Right atrium auricular region (tissue), 2 donors: ENCODE measurements at regions not wholly inside any gene's neighbourhood (a gene's known extent, or its start where the extent isn't known, plus 50 kb on each side); places are given as distances from the start of the nearest gene placed in this dataset.

Experiments
- DNase-seq: peaks from one replicate; pipeline ENCODE4 v3.0.0-alpha.2; 2019; ENCODE audit warnings: low spot score
- H3K27ac ChIP-seq, 2 donors: fragments of 200-600 bp; sonication (generic); 1 replicate in 1 of 2; 2 replicates in 1 of 2; pipeline ENCODE4 v1.5.1; 2016 to 2019
- H3K27me3 ChIP-seq, 2 donors: fragments of 200-600 bp; sonication (generic); one replicate each; pipeline versions ENCODE4 v1.5.1 to v1.6.0; 2017 to 2019
- H3K36me3 ChIP-seq: fragments of 200-600 bp; sonication (generic); one replicate; pipeline ENCODE4 v1.5.1; 2016
- H3K4me1 ChIP-seq, 2 donors: fragments of 200-600 bp; sonication (generic); one replicate each; pipeline versions ENCODE4 v1.5.1 to v1.6.0; 2017 to 2019
- H3K4me3 ChIP-seq, 2 donors: fragments of 200-600 bp; sonication (generic); 1 replicate in 1 of 2; 2 replicates in 1 of 2; pipeline ENCODE4 v1.5.1; 2017 to 2019; ENCODE audit warnings: mild to moderate bottlenecking in 1 of 2, moderate library complexity in 1 of 2
- H3K9me3 ChIP-seq, 2 donors: fragments of 200-600 bp; sonication (generic); one replicate each; pipeline ENCODE4 v1.5.1; 2019
- CTCF ChIP-seq, 2 donors: fragments of 200-600 bp; sonication (generic); IDR thresholded peaks; one replicate each; pipeline ENCODE4 v1.5.1; 2019; ENCODE audit warnings: antibody characterized with exemption in 2 of 2

- H3K27ac ChIP-seq, result no peak overlapping the region
- no peak for DNase-seq
- H3K27me3 ChIP-seq, result no peaks in the 10 kb centered on the region
- H3K36me3 ChIP-seq, result no peaks in the 10 kb centered on the region
- H3K4me3 ChIP-seq, result no peak overlapping the region
- no peak for TF ChIP-seq CTCF (IDR thresholded peaks at IDR 0.05)
- no peaks in the 10 kb centered on the region for H3K4me1 ChIP-seq
- no peaks in the 10 kb centered on the region for H3K9me3 ChIP-seq
Observed at GRCh38 chr14:25677111-25677510, 627.2 kb upstream of the STXBP6 start.

- DNase-seq, result no peak
- Histone ChIP-seq H3K4me3 (no peak overlapping the region), H3K27ac (no peak overlapping the region), H3K9me3 (peaks cover 0 to 1% of the 10 kb centered on the region in 2 donors), H3K27me3 (no peaks in the 10 kb centered on the region), H3K36me3 (no peaks in the 10 kb centered on the region), H3K4me1 (no peaks in the 10 kb centered on the region)
- TF ChIP-seq CTCF (IDR thresholded peaks at IDR 0.05), result no peak
Observed at GRCh38 chr14:25667387-25667786, 617.4 kb upstream of the STXBP6 start.

GRCh38 chr14:25666877-25667276 lies 616.9 kb upstream of the STXBP6 start:
- Histone ChIP-seq H3K9me3 (peaks cover 0 to 2% of the 10 kb centered on the region in 2 donors), H3K27me3 (no peaks in the 10 kb centered on the region), H3K27ac (no peak overlapping the region), H3K36me3 (no peaks in the 10 kb centered on the region), H3K4me3 (no peak overlapping the region), H3K4me1 (no peaks in the 10 kb centered on the region)
- DNase-seq, result no peak
- no peak for TF ChIP-seq CTCF (IDR thresholded peaks at IDR 0.05)

- Histone ChIP-seq H3K4me1 (no peaks in the 10 kb centered on the region), H3K4me3 (no peak overlapping the region), H3K27ac (no peak overlapping the region), H3K27me3 (no peaks in the 10 kb centered on the region), H3K9me3 (peaks cover 0 to 2% of the 10 kb centered on the region in 2 donors), H3K36me3 (no peaks in the 10 kb centered on the region)
- DNase-seq, result no peak
- no peak for TF ChIP-seq CTCF (IDR thresholded peaks at IDR 0.05)
Observed at GRCh38 chr14:25658988-25659387, 609.0 kb upstream of the STXBP6 start.

- Histone ChIP-seq H3K4me1 (no peaks in the 10 kb centered on the region), H3K27me3 (no peaks in the 10 kb centered on the region), H3K9me3 (no peaks in the 10 kb centered on the region), H3K4me3 (no peak overlapping the region), H3K27ac (no peak overlapping the region), H3K36me3 (no peaks in the 10 kb centered on the region)
- no peak for DNase-seq
- TF ChIP-seq CTCF (IDR thresholded peaks at IDR 0.05), result no peak
Observed at GRCh38 chr14:25630447-25630846, 580.5 kb upstream of the STXBP6 start.

GRCh38 chr14:25628978-25629377 lies 579.0 kb upstream of the STXBP6 start:
- H3K4me1 ChIP-seq, result no peaks in the 10 kb centered on the region
- no peak for TF ChIP-seq CTCF (IDR thresholded peaks at IDR 0.05)
- no peak for DNase-seq
- no peaks in the 10 kb centered on the region for H3K27me3 ChIP-seq
- no peaks in the 10 kb centered on the region for H3K36me3 ChIP-seq
- no peak overlapping the region for H3K4me3 ChIP-seq
- H3K27ac ChIP-seq, result no peak overlapping the region
- H3K9me3 ChIP-seq, result no peaks in the 10 kb centered on the region
